ENCODE measurements at regions not wholly inside any gene's neighbourhood (a gene's known extent, or its start where the extent isn't known, plus 50 kb on each side); places are given as distances from the start of the nearest gene placed in this dataset.

DNA sequence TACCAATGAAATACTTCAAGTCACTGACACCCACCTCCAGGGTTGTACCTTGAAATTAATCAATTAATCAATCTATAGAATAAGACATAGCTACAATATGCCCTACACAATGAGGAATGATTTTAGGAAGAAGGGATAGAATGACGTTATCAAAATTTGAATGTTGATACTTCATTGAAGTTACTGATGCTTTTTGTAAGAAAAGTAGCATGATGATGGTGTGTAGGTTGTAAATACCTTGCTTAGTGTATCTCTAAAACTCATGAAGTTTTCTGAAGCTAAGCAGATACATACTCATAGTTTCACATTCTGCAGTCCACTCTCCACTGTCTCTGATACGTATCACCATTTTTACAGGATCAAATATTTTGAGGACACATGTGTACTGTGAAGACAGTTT lies 670.4 kb upstream of the GOT2 start:
- no peak overlapping the region for H3K27ac ChIP-seq (ENCODE audit: low read depth, low read length)
- no peaks in the 10 kb centered on the region for H3K36me3 ChIP-seq (ENCODE audit: low read length)
- no peaks in the 10 kb centered on the region for H3K9me3 ChIP-seq (ENCODE audit: insufficient read depth, low read length)
- TF ChIP-seq EZH2phosphoT487 (conservative IDR thresholded peaks at IDR 0.05; ENCODE audit: low read length) = no peak
- TF ChIP-seq, protein P1, sequence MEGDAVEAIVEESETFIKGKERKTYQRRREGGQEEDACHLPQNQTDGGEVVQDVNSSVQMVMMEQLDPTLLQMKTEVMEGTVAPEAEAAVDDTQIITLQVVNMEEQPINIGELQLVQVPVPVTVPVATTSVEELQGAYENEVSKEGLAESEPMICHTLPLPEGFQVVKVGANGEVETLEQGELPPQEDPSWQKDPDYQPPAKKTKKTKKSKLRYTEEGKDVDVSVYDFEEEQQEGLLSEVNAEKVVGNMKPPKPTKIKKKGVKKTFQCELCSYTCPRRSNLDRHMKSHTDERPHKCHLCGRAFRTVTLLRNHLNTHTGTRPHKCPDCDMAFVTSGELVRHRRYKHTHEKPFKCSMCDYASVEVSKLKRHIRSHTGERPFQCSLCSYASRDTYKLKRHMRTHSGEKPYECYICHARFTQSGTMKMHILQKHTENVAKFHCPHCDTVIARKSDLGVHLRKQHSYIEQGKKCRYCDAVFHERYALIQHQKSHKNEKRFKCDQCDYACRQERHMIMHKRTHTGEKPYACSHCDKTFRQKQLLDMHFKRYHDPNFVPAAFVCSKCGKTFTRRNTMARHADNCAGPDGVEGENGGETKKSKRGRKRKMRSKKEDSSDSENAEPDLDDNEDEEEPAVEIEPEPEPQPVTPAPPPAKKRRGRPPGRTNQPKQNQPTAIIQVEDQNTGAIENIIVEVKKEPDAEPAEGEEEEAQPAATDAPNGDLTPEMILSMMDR (IDR thresholded peaks at IDR 0.05; ENCODE audit: insufficient read depth, low read length, poor library complexity, severe bottlenecking) = no peak
- no peaks in the 10 kb centered on the region for H3K27me3 ChIP-seq (ENCODE audit: low read length)
- no peaks in the 10 kb centered on the region for H4K20me1 ChIP-seq (ENCODE audit: low read depth, low read length)
- no peaks in the 10 kb centered on the region for H3F3A ChIP-seq (ENCODE audit: insufficient read depth)
- H3K9me2 ChIP-seq (replicated peaks; ENCODE audit: insufficient read depth, low read length) = no peaks in the 10 kb centered on the region
- no peak overlapping the region for H2AFZ ChIP-seq (ENCODE audit: low read depth, low read length, severe bottlenecking)
- H3K4me3 ChIP-seq (ENCODE audit: insufficient read depth, low read length, poor library complexity, severe bottlenecking) = no peak overlapping the region
- no peak overlapping the region for H3K9ac ChIP-seq (ENCODE audit: low read length)
- no peak overlapping the region for H3K4me2 ChIP-seq (ENCODE audit: low read depth, low read length, poor library complexity, severe bottlenecking)
- no peaks in the 10 kb centered on the region for H3K79me2 ChIP-seq (ENCODE audit: insufficient read depth, low read length)

DNA sequence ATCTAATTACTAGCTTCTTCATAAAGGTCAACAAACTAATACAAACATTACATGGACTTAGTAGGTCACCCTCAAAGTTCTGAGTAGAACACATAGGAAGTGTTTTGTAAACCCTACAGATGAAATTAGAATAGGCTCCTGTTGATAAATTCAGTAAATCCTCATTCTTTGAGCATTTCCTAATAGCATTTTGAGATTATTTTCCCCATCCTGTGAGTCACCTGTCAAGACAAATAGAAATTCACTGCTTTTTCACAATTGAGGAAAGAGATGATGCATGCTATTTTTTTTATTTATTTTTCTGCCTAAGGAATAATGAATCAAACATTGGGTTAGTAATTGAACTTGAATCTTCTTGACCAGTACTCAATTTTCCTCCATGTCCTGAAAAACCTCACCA lies 666.7 kb upstream of the GOT2 start:
- H3K36me3 ChIP-seq (ENCODE audit: low read length) = no peaks in the 10 kb centered on the region
- no peak overlapping the region for H3K4me2 ChIP-seq (ENCODE audit: low read depth, low read length, poor library complexity, severe bottlenecking)
- no peaks in the 10 kb centered on the region for H3K9me3 ChIP-seq (ENCODE audit: insufficient read depth, low read length)
- H4K20me1 ChIP-seq (ENCODE audit: low read depth, low read length) = no peaks in the 10 kb centered on the region
- H3K79me2 ChIP-seq (ENCODE audit: insufficient read depth, low read length) = no peaks in the 10 kb centered on the region
- no peak overlapping the region for H3K4me3 ChIP-seq (ENCODE audit: insufficient read depth, low read length, poor library complexity, severe bottlenecking)
- no peaks in the 10 kb centered on the region for H3K27me3 ChIP-seq (ENCODE audit: low read length)
- no peaks in the 10 kb centered on the region; the same call in 1 of the 2 replicates for H3K9me2 ChIP-seq (replicated peaks; ENCODE audit: insufficient read depth, low read length)
- H3K27ac ChIP-seq (ENCODE audit: low read depth, low read length) = no peak overlapping the region
- TF ChIP-seq, protein P1 (IDR thresholded peaks at IDR 0.05; ENCODE audit: insufficient read depth, low read length, poor library complexity, severe bottlenecking) = no peak
- no peak for TF ChIP-seq EZH2phosphoT487 (conservative IDR thresholded peaks at IDR 0.05; ENCODE audit: low read length)
- H3F3A ChIP-seq (ENCODE audit: insufficient read depth) = no peaks in the 10 kb centered on the region
- H2AFZ ChIP-seq (ENCODE audit: low read depth, low read length, severe bottlenecking) = no peak overlapping the region
- H3K9ac ChIP-seq (ENCODE audit: low read length) = no peak overlapping the region

DNA sequence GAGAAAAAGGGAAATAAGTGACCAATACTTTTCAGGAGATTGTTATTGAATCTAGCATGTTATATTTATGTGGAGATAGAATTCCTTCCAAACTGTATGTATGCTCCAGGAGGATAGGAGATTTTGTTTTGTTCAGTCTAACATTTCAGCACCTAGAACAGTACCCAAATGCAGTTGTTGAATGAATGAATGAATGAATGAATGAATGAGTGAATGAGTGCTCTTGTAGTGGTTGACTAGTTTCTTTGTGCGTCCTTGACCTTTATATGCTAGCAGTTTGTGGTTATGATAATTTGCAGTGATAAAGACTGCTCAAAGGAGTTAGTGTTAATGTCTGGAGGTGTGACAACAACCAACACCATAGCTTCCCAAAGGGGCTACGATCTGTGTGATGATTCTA lies 663.5 kb upstream of the GOT2 start:
- H4K20me1 ChIP-seq (ENCODE audit: low read depth, low read length) = no peaks in the 10 kb centered on the region
- H3K9ac ChIP-seq (ENCODE audit: low read length) = no peak overlapping the region
- TF ChIP-seq EZH2phosphoT487 (conservative IDR thresholded peaks at IDR 0.05; ENCODE audit: low read length) = no peak
- TF ChIP-seq, protein P1 (IDR thresholded peaks at IDR 0.05; ENCODE audit: insufficient read depth, low read length, poor library complexity, severe bottlenecking) = no peak
- H3K4me3 ChIP-seq (ENCODE audit: insufficient read depth, low read length, poor library complexity, severe bottlenecking) = no peak overlapping the region
- H3K4me2 ChIP-seq (ENCODE audit: low read depth, low read length, poor library complexity, severe bottlenecking) = no peak overlapping the region
- no peaks in the 10 kb centered on the region for H3F3A ChIP-seq (ENCODE audit: insufficient read depth)
- no peaks in the 10 kb centered on the region; the same call in 1 of the 2 replicates for H3K9me2 ChIP-seq (replicated peaks; ENCODE audit: insufficient read depth, low read length)
- H3K27ac ChIP-seq (ENCODE audit: low read depth, low read length) = no peak overlapping the region
- no peaks in the 10 kb centered on the region for H3K79me2 ChIP-seq (ENCODE audit: insufficient read depth, low read length)
- H3K9me3 ChIP-seq (ENCODE audit: insufficient read depth, low read length) = no peaks in the 10 kb centered on the region
- H2AFZ ChIP-seq (ENCODE audit: low read depth, low read length, severe bottlenecking) = no peak overlapping the region
- H3K36me3 ChIP-seq (ENCODE audit: low read length) = no peaks in the 10 kb centered on the region
- H3K27me3 ChIP-seq (ENCODE audit: low read length) = no peaks in the 10 kb centered on the region

All from SU-DHL-6 (cell line).